Putamen (tissue), 1 donor: ENCODE measurements at regions not wholly inside any gene's neighbourhood (a gene's known extent, or its start where the extent isn't known, plus 50 kb on each side); places are given as distances from the start of the nearest gene placed in this dataset.
"Not testable (repeated sequence)": the region's sequence is repeated elsewhere in the genome, so short reads cannot be mapped to it uniquely, and the experiment has no call there.

Experiments
- DNase-seq: peaks from one replicate; pipeline ENCODE4 v3.0.0-alpha.2; 2016; ENCODE audit warnings: low spot score

DNA sequence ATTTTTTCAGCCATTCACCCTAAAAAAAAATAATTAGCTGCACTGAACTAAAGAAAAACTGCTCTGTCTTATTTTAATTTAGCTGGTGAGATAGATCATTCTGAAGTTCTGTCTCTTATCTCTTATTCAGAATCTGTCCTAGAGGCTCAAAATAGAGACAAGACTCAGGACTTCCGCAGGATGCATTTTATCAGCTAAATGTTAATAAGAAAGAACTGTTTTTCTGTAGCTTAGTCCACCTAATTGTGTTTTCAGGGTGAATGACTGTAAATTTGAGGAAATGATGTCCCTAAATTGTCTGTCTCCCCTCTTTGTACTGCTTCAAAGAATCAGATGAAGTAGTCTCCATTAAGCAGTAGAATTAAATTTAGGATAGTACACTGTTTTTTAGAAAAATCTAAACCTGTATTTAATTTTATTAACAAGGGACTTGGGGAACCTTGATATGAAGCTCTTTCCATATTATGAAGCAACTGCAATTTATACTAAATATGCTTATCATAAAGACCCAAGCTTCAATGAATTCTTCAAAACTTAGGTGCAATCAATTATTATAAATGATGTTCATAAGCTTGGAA is 671.9 kb downstream of the RWDD3 start:
- no peak for DNase-seq

DNA sequence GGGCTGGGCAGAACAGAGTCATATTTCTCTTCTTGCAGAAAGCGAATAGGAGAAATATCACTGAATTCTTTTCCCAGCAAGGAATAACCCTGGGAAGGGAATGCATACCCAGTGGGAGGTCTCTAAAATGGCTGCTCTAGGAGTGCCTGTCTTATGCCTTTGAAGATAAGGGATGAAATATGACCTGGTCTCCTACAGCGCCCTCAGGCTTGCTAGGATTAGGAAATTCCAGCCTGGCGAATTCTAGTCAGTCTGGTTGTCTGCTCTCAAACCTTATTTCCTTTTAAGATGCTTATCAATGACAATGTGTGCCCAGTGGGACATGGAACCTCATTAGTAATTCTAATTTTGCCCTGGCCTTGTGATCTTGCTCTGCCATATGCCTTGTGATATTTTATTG is 677.7 kb downstream of the RWDD3 start:
- not testable (repeated sequence) for DNase-seq

DNA sequence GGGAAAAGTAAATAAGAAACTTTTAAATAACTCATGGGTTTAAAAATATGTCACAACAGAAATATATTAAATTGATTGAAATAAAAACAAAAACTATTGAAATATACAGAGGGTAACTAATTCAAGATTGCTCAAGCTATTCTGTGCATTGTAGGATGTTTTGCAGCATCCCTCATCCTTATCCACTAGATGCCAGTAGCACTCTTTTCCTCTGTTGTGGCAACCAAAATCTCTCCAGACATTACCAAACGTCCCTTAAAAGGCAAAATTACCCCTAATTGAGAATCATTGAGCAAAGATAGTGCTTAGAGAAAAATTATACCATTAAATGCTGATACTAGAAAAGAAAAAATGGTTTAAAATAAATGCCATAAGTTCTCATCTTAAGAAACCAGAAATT is 682.6 kb downstream of the RWDD3 start:
- no peak for DNase-seq

DNA sequence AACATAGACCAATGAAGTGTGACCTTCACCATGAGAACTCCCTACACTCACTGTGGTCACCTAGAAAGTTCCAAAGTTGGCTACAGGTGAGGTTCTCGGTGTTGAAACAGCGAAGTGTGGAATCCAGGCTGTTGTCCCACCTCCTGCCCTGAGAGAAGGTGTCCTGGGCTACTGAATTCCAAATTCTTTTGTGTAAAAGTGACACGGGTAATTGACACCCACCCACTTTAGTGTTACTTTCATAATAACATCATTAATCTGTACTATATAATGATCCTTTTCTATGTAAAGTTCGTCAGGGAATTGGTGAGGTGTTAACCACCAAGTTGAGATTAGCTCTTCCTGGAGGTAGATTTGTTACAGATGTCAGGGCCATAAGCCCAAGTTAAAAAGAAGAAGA is 690.7 kb downstream of the RWDD3 start:
- no peak for DNase-seq

DNA sequence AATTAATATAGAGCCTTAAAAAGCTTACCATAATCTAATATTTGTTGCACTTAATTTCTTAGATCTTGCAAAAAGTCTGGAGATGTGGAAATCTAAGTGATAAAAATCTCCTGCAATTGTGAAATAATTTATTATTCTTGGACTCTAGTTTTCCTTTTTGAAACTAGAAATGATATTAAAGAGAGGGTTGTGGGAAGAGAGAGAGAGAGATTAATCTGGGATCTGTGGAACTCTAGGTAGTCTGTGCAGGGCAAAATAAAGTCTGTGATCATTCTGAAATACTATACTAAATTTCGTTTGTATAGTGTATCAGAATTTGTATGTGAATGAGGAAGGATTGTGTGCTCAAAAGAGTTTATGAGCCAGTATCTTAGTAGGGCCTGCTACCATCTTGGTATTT is 692.3 kb downstream of the RWDD3 start:
- DNase-seq = no peak

DNA sequence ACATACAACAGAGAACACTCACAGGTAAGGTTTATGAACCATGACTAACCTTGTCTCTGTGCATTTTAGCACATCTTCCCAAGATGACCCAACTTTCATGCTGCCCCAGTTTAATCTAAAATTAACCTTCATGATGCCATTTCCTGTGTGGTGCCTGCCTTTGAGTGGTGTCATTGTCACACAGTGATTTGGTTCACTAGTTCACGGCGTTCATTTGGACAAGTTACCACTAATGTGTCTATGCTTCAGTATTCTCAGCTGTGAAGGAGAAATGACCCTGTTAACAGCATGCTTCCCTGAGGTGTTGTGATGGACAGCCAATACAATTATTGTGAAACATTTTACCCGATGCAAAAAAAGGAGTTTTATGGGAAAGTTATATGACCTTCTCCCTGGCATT is 693.1 kb downstream of the RWDD3 start:
- no peak for DNase-seq

DNA sequence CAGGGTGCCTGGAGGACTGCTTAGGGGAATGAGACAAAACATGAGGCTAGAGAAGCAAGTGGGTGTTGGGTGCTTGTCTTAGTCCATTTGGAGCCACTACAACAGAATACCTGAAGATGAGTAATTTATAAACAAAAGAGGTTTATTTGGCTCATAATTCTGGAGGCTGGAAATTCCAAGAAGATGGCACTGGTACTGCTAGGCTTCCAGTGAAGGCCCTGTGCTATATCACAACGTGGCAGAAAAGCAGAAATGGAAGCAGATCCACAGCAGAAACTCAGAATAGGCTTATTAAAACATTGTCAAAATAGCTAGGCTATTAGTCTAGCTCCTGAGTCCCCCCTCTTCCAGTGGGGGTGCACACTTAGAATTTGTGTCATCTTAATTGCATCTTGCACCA is 701.7 kb downstream of the RWDD3 start:
- no peak for DNase-seq

DNA sequence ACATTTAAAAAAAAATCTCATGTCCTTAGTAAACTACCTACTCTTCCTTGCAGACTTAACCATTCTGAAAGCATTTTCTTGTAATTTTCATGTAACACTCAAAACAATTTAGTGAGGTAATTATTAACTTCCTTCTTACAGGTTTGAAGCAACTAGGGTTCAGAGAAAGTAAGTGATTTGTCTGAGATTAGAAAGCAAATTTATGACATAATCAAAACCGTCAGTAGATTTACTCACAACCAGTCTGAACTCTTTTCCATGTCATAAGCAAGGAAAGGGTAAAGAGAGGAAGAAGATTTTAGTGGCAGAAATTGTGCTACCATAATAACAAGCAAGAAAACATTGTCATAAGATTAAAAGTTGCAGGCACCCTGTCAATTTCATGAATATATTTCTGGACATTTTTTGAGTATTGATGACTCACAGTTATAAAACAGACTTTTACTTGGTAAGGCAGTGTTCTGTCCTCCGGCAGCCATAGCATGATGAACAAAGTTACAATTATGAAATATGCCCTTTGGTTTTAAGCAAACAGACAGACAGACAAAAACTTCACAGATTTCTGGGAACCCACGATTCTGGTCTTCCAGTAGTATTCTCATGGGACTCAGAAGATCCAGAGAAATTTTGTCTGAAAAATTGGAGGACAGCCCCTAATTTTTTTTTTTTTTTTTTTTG is 707.2 kb downstream of the RWDD3 start:
- DNase-seq = no peak

DNA sequence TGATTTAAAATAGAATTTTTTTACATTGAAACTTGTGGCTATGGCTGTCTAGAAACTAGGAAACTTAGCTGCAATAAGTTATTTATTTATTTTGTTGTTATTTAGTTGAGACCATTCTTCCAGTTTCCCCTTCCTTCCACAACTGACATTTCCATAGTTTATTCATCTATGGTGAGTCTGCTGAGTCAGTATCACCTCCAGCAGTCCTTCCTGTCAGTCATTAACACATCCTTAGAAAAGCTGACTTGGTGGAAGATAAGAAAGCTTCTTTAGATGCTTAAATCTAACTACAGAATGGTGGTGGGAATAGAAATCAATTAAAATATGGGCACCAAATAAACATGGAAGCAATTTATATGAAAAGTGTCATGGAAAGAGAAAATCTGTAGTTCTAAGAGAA is 714.0 kb downstream of the RWDD3 start:
- no peak for DNase-seq

DNA sequence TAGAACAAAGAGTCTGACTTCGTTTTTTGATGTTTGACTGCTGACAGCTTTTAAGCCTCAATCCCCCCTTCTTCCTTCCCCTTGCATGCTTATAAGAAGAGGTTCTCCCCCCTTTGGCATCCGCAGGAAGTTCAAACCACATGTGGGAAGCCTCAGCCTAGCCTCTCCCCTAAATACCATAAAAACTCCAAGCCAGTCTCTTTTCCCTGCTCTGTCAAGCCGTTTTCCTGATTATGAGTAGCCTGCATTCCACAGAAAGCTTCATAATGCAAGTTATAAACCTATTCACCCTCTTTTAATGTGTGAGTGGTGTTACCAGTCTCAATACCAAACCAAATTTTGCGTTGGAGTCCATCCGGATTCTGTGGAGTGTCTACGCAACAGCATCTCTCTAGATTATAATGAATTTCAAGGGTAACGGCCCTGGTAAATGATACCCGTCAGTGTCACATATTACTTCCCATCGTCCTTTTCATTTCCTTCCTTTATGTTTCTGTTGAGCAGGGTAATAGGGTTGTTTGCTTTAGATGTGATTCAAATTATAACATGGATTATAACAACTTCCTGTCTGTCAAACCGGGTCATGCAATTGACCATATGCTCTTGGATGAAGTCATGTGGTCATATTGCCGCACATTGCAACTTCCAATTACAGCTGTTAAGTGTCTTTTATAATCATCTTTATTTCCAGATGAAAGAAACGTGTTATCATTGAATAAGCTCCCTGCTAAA is 717.5 kb downstream of the RWDD3 start:
- DNase-seq = no peak

DNA sequence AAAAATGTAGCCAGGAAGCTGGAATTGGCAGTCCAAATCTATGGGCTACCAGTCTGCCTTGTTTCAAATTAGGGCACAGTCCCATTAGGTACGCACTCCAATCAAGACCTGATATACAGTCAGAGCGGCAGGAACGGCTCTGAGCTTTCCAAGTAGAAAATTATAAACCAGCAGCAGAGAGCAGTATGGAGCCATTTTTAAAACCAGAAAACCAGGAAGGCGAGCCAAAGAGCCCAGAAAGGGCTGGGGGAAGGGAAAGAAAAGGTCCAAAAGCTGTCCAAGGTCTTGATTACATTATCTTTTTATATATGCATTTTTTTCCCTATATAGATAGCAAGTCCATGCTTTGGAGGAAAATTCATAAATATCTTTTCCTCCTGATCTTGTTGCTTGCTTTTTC is 719.0 kb downstream of the RWDD3 start:
- DNase-seq = peak; percentile 15

DNA sequence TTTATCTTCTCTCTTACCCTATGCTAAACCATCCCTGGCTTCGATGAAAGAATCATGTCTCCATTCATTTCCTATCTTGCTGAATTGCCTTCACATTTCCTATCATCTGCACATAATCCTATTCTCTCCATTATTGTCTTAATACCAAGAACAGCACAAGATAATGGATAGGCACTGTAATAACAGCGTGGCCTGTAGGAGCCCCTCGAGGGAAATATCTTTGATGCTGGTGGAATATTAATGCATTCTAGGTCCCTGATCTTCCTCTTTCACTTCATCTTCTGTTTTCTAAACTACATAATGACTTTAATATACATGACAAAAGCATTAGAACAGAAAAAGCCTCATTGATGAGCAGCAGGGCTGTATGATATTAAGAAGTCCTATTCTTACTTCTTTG is 720.6 kb downstream of the RWDD3 start:
- DNase-seq = no peak

DNA sequence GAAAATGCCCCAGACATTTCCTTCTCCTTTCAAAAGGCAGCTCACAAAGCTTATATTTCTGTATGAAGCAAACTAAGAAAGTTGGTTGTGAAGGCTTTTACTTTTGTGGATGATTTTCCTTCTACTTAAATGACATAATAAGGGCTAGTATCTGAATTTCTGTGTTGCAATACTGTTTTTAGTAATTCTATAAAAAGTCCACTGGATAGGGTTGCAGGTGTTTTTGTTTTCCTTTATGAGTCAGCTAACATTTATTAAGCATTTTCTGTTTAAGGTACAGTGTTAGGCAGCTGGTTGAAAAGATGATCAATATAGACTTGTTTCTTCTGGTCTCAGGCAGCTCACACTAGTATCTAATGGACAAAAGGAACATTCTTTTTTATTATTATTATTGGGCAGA is 722.2 kb downstream of the RWDD3 start:
- DNase-seq = no peak

DNA sequence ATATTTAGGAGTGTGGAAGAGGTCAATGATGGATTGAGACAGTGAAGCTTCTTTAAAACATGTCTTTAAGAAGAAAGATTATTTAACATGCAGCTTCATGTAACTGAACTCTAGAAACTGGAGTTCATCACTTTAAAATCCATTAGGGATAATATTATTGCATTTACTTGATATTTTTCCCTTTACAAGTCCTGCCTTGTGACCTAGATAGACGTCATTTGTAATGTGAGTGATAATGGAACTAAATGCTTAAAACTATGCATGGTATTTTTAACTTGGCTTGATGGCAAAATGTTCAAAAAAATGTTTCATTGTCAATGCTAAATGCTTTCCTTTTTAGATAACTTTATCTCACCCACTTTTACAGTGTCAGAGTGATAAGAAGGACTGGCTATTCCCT is 723.7 kb downstream of the RWDD3 start:
- DNase-seq = no peak

DNA sequence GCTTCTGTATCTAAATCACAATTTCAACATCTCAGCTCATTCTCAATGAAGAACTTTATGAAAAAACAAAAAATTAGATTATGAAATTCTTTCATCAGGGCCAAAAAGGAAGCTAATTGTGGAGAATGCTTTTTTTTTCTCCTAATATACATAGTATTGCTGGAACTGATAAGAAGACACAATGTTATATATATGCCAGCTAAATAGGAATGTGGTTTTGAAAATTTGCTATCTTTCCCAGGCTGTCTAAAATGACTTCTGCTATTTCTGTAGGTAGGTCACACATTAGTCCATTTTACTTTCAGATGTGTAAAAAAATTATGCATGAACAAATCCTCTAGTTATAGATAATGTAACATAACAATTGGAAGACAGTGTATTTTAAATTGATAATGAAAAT is 732.9 kb downstream of the RWDD3 start:
- DNase-seq = no peak

DNA sequence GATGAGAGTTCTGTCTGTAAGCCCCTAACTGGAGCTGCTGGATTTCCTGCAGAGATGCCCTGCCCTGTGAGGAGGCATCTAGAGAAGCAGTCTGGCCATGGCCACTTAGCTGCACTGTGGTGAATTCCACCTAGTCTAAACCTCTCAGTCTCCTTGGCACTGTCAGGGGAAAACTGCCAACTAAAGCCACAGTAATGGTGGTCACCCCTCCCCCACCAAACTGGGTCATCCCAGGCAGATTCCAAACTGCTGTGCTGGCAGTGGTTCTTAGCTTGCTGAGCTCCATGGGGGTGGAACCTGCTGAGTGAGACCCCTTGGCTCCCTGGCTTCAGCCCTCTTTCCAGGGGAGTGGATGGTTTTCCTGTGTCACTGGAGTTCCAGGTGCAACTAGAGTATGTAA is 740.6 kb downstream of the RWDD3 start:
- no peak for DNase-seq

DNA sequence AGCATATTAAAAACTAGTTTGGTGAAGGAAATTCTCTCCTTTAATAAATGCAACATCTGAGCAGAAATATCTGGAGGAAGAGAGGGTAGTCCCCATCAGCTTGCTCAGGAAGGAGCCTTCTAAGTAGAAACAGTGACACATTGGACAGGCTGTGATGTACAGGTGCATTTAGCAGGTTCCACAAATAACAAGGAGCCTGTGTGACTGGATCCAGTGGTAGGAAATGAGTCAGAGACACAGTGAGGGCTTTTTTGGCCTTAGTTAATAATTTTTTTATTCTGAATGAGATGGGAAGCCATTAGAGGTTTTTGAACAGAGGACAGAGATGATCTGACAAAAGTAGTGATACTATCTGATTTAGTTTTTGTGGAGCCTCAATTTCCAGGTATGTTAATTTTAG is 738.9 kb upstream of the PTBP2 start:
- DNase-seq = no peak

DNA sequence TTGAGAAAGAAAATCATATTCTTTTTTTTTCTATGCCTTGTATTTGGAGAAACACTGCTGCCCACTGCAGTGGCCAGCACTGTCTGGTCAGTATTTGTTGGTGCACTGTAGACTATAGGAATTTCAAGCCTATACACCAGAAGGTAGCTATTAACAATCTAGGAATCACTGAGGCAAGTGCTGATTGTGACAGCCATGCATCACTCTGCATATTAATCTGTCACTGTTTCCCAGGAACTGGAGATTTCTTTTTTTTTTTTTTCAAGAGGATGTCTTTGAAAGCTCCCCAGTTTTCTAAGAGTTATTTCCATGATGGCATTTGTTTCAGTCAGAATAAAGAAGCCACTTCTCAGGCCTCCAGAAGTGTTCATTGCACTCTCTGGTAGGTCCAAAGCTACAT is 737.8 kb upstream of the PTBP2 start:
- no peak for DNase-seq

DNA sequence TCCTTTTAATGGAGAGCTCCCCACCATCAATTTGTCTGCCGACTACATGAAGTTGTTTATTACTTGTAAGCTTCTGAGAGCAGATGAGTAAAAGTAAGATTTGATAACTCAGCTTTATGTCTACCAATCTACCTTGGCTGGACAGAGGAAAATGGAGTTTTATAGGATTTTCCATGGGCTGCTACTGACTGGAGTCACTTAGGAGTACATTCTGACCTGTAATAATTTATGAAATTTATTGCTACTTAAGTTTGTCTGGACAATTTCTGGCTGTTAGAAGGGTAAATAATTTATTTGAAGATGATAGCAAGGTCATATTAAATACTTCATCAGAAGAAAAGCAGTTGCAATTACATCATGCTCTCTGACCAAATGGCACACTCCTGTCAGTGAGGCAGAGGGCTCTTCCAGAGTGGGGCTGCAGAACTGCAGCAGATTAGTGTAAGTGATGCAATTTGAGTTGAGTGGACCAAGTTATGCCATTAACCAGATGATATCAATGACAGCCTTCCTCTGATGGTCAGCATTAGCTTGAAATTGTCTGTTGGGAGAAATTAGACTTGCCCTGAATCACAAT is 736.7 kb upstream of the PTBP2 start:
- DNase-seq = no peak

DNA sequence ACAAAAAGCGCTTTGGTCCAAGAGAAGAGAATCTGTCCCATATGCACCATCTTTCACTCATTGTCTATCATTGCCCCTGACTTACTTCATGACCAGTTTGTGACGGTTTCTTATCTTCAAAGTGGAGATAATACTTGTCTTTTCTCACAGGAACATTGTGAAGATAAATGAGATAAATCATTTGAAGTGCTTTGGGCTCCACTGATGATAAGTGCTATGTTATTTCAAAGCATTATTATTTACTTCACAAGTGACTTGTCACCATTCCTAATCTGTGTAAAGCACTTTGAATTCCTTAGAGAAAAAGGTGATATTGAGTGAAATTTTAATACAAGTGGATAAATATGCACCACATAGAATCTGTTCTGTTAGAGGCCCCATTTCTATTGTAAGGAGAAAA is 731.6 kb upstream of the PTBP2 start:
- DNase-seq = no peak

DNA sequence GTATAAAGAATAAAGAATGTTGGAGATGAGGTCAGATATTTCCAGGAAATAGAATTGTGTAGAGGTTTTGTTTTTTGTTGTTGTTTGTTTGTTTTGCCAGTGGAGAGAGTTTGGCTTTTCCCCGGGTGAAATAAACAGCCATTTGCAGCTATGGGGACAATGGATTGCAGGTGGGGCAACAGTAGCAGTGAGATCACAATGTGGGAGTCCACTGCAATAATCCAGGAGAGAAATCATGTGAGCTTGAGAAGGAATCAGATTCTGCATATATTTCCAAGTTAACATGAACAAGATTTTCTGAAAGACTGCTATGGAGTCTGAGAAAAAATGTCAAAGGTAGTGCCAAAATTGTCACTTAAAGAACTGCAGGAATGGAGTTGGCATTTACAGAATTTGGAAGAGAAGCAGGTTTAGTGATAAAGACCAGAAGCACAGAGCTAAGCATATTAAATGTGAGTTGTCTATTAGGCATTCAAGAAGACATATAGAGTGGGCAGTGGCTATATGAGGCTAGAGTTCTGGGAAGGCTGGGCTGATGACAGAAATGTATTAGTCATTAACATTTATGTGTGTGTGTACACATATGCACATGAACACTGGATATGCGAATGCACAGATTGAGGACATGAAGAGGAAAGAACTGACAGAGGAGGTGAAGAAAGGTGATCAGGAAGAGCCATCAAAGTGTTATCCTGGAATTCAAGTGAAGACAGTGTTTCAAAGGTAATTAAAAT is 729.6 kb upstream of the PTBP2 start:
- no peak for DNase-seq

DNA sequence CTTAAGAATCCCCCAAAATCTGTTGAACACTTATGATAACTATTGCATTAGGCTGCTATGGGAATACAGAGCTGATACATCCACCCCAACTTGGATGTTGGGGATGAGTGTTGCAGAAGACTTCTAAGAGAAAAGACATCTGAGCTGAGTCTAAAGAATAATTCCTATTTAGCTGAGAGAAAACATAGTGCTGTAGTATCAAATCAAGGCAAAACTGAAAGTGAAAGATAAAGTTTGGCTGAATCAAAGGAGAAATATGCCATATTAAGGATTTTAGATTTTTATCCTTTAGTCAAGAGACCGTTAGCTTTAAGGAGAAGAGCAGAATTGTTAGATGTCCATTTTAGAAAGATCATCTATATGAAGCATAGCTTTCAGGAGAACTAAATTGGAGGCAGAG is 726.9 kb upstream of the PTBP2 start:
- DNase-seq = no peak

DNA sequence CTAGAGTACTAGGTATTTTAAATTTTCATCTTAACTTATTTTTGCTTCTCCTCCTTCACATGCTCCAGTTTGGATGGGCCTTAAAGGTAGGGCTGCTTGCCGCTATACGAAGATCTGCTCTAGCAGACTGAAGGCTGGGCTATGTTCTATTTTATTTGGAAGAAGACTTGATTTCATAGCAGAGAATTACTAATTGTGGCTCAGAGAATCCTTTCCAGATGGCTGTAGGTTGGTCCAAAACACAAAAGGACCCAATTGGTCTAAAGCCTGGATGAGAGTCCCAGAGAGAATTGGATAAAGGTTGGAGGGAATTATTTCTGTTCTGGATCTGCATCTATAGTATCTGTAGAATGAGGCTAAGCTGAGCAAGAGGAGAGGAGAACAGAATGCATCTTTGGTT is 719.4 kb upstream of the PTBP2 start:
- no peak for DNase-seq
